Stomach (tissue), 4 donors: ENCODE measurements at regions not wholly inside any gene's neighbourhood (a gene's known extent, or its start where the extent isn't known, plus 50 kb on each side); places are given as distances from the start of the nearest gene placed in this dataset.

Experiments used
- EP300 ChIP-seq: sonication (generic); formaldehyde crosslinking; IDR thresholded peaks from one replicate; pipeline ENCODE4 v1.6.1; 2017; ENCODE audit warnings: antibody characterized with exemption
- POLR2A ChIP-seq, 4 donors: fragments of 450-650 bp; IDR thresholded peaks; one replicate each; pipeline ENCODE4 v1.6.1; 2016; ENCODE audit warnings: antibody characterized with exemption in 4 of 4, control low read depth in 2 of 4, mild to moderate bottlenecking in 1 of 4, moderate library complexity in 1 of 4
- POLR2AphosphoS5 ChIP-seq, 3 donors: sonication (generic); formaldehyde crosslinking; IDR thresholded peaks; one replicate each; pipeline ENCODE4 v1.6.1; 2016; ENCODE audit warnings: antibody characterized with exemption in 3 of 3
- TF ChIP-seq, protein P1 (sequence below), 7 experiments: fragments of 450-650 bp in 4 of 7; fragments of 200-600 bp in 3 of 7; sonication (generic) in 3 of 7; IDR thresholded peaks; one replicate each; pipeline ENCODE4 v1.5.1; 2016 to 2019; ENCODE audit warnings: antibody characterized with exemption in 7 of 7, control low read depth in 2 of 7, mild to moderate bottlenecking in 1 of 7

- TF ChIP-seq, protein P1, sequence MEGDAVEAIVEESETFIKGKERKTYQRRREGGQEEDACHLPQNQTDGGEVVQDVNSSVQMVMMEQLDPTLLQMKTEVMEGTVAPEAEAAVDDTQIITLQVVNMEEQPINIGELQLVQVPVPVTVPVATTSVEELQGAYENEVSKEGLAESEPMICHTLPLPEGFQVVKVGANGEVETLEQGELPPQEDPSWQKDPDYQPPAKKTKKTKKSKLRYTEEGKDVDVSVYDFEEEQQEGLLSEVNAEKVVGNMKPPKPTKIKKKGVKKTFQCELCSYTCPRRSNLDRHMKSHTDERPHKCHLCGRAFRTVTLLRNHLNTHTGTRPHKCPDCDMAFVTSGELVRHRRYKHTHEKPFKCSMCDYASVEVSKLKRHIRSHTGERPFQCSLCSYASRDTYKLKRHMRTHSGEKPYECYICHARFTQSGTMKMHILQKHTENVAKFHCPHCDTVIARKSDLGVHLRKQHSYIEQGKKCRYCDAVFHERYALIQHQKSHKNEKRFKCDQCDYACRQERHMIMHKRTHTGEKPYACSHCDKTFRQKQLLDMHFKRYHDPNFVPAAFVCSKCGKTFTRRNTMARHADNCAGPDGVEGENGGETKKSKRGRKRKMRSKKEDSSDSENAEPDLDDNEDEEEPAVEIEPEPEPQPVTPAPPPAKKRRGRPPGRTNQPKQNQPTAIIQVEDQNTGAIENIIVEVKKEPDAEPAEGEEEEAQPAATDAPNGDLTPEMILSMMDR (IDR thresholded peaks at IDR 0.05): no peak
- TF ChIP-seq POLR2AphosphoS5 (IDR thresholded peaks at IDR 0.05) (no peak), POLR2A (IDR thresholded peaks at IDR 0.05) (no peak), EP300 (no peak)
Observed at GRCh38 chr2:16189836-16190160, 249.4 kb downstream of the MYCN start.
